K562 (cell line): ENCODE measurements at regions not wholly inside any gene's neighbourhood (a gene's known extent, or its start where the extent isn't known, plus 50 kb on each side); places are given as distances from the start of the nearest gene placed in this dataset.
A peak's percentile ranks its signal among the peaks of the same experiment; 100 is the strongest.

ENCODE experiments used
- CTBP1 ChIP-seq: fragments of 450-650 bp; IDR thresholded peaks from 2 replicates; pipeline ENCODE4 v1.6.1; 2016; ENCODE audit warnings: borderline replicate concordance
- HNRNPUL1 ChIP-seq: fragments of 200-400 bp; formaldehyde crosslinking; IDR thresholded peaks from 2 replicates; pipeline ENCODE4 v1.6.1; 2017; ENCODE audit warnings: low read length
- KLF10 ChIP-seq: fragments of 250-450 bp; sonication (Bioruptor Pico); IDR thresholded peaks from 2 replicates; pipeline ENCODE4 v1.6.1; 2021; ENCODE audit warnings: matching md5 sums
- MAZ ChIP-seq, 2 experiments: fragments of 450-650 bp in 1 of 2; sonication (generic) in 1 of 2; formaldehyde crosslinking; IDR thresholded peaks in 1 of 2; conservative IDR thresholded peaks in 1 of 2; 2 replicates each; pipeline versions ENCODE4 v1.4.0 to v1.5.0; 2020; ENCODE audit warnings: mild to moderate bottlenecking in 1 of 2, missing genetic modification reagents in 1 of 2
- PHF8 ChIP-seq: fragments of 200-600 bp; sonication (generic); IDR thresholded peaks from 2 replicates; pipeline ENCODE4 v1.6.1; 2012; ENCODE audit warnings: mixed run types, mild to moderate bottlenecking, inconsistent platforms, low read length, moderate library complexity, borderline replicate concordance
- POLR2H ChIP-seq: IDR thresholded peaks from 2 replicates; pipeline ENCODE4 v1.6.1; 2016; ENCODE audit warnings: missing genetic modification characterization, low read depth, mild to moderate bottlenecking, control low read depth, missing compliant biosample characterization, moderate library complexity
- ZKSCAN8 ChIP-seq: fragments of 200-800 bp; sonication (Bioruptor generic); IDR thresholded peaks from 2 replicates; pipeline ENCODE4 v1.6.1; 2016; ENCODE audit warnings: missing genetic modification characterization, missing compliant biosample characterization
- ZNF324 ChIP-seq: fragments of 250-450 bp; sonication (Bioruptor Pico); IDR thresholded peaks from 2 replicates; pipeline ENCODE4 v1.4.0; 2020; ENCODE audit warnings: mild to moderate bottlenecking
- ZNF699 ChIP-seq: fragments of 250-450 bp; sonication (Bioruptor Pico); IDR thresholded peaks from 2 replicates; pipeline ENCODE4 v1.8.0; 2021; ENCODE audit warnings: mild to moderate bottlenecking, moderate library complexity; ENCODE audit not compliant: insufficient replicate concordance
- TF ChIP-seq, protein P1 (sequence below): IDR thresholded peaks from 2 replicates; pipeline ENCODE4 v1.6.1; 2011; ENCODE audit warnings: borderline replicate concordance, low read depth, mild to moderate bottlenecking, moderate library complexity, low read length; ENCODE audit not compliant: insufficient read depth, poor library complexity, severe bottlenecking
- TF ChIP-seq, protein P2 (sequence below): fragments of 450-650 bp; IDR thresholded peaks from 2 replicates; pipeline ENCODE4 v1.6.1; 2016; ENCODE audit warnings: mild to moderate bottlenecking, moderate library complexity

DNA sequence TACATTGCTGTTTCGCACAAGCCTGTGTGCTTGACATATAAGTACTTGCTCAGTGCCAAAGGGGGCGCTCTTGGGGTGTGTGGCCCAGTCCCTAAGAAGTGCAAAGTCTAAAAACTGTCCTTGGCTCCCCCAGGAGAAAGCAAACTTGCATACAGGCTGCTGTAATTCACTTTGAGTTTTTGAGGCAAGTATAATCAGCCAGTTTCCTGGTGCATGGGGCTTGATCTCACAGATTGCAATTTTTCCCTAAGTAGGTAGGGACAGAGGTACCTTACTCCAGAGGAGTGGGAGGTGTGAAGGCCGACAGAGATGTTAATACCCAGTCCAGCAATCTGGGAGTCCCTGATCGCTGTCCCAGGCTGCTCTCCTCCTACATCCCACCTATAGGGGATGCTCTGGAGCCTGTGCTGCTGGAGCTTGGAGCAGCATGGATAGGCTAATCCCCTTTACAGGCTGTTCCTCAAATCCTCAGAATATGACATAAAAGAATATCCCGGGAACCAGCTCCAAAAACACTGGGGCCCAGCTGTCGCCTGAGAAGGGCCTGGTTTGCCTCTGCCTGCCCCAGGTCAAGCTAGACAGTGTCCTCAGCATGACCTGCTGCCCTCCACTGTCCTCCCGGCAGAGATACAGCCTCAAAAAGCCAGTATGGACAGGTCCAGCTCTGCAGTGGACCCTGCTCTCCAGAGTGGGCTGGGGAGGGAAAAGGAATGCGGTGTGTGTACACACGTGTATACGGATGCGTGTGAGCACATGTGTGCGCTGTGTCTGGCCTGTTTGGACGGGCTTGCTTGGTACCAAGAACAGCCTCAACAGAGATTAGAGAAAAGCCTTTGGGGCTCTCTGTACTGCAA lies 136.5 kb upstream of the HAAO start (continued):
- TF ChIP-seq, protein P1, sequence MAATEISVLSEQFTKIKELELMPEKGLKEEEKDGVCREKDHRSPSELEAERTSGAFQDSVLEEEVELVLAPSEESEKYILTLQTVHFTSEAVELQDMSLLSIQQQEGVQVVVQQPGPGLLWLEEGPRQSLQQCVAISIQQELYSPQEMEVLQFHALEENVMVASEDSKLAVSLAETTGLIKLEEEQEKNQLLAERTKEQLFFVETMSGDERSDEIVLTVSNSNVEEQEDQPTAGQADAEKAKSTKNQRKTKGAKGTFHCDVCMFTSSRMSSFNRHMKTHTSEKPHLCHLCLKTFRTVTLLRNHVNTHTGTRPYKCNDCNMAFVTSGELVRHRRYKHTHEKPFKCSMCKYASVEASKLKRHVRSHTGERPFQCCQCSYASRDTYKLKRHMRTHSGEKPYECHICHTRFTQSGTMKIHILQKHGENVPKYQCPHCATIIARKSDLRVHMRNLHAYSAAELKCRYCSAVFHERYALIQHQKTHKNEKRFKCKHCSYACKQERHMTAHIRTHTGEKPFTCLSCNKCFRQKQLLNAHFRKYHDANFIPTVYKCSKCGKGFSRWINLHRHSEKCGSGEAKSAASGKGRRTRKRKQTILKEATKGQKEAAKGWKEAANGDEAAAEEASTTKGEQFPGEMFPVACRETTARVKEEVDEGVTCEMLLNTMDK, result peak; percentile 61
- TF ChIP-seq PHF8 (0 out of 2 replicates have a peak, but pooled peaks have one; percentile 7), KLF10 (CRISPR knock-in tag) (no peak), ZNF699 (no peak), POLR2H (tag) (no peak), MAZ (CRISPR knock-in tag; conservative IDR thresholded peaks at IDR 0.05 in 1 of 2, IDR thresholded peaks at IDR 0.05 in 1 of 2) (0 out of 4 replicates have a peak, but pooled peaks have one; percentile 15), CTBP1 (peak; percentile 35; the same call in 1 of the 2 replicates), ZNF324 (CRISPR knock-in tag) (no peak), HNRNPUL1 (no peak), ZKSCAN8 (0 out of 2 replicates have a peak, but pooled peaks have one; percentile 43)
- TF ChIP-seq, protein P2, sequence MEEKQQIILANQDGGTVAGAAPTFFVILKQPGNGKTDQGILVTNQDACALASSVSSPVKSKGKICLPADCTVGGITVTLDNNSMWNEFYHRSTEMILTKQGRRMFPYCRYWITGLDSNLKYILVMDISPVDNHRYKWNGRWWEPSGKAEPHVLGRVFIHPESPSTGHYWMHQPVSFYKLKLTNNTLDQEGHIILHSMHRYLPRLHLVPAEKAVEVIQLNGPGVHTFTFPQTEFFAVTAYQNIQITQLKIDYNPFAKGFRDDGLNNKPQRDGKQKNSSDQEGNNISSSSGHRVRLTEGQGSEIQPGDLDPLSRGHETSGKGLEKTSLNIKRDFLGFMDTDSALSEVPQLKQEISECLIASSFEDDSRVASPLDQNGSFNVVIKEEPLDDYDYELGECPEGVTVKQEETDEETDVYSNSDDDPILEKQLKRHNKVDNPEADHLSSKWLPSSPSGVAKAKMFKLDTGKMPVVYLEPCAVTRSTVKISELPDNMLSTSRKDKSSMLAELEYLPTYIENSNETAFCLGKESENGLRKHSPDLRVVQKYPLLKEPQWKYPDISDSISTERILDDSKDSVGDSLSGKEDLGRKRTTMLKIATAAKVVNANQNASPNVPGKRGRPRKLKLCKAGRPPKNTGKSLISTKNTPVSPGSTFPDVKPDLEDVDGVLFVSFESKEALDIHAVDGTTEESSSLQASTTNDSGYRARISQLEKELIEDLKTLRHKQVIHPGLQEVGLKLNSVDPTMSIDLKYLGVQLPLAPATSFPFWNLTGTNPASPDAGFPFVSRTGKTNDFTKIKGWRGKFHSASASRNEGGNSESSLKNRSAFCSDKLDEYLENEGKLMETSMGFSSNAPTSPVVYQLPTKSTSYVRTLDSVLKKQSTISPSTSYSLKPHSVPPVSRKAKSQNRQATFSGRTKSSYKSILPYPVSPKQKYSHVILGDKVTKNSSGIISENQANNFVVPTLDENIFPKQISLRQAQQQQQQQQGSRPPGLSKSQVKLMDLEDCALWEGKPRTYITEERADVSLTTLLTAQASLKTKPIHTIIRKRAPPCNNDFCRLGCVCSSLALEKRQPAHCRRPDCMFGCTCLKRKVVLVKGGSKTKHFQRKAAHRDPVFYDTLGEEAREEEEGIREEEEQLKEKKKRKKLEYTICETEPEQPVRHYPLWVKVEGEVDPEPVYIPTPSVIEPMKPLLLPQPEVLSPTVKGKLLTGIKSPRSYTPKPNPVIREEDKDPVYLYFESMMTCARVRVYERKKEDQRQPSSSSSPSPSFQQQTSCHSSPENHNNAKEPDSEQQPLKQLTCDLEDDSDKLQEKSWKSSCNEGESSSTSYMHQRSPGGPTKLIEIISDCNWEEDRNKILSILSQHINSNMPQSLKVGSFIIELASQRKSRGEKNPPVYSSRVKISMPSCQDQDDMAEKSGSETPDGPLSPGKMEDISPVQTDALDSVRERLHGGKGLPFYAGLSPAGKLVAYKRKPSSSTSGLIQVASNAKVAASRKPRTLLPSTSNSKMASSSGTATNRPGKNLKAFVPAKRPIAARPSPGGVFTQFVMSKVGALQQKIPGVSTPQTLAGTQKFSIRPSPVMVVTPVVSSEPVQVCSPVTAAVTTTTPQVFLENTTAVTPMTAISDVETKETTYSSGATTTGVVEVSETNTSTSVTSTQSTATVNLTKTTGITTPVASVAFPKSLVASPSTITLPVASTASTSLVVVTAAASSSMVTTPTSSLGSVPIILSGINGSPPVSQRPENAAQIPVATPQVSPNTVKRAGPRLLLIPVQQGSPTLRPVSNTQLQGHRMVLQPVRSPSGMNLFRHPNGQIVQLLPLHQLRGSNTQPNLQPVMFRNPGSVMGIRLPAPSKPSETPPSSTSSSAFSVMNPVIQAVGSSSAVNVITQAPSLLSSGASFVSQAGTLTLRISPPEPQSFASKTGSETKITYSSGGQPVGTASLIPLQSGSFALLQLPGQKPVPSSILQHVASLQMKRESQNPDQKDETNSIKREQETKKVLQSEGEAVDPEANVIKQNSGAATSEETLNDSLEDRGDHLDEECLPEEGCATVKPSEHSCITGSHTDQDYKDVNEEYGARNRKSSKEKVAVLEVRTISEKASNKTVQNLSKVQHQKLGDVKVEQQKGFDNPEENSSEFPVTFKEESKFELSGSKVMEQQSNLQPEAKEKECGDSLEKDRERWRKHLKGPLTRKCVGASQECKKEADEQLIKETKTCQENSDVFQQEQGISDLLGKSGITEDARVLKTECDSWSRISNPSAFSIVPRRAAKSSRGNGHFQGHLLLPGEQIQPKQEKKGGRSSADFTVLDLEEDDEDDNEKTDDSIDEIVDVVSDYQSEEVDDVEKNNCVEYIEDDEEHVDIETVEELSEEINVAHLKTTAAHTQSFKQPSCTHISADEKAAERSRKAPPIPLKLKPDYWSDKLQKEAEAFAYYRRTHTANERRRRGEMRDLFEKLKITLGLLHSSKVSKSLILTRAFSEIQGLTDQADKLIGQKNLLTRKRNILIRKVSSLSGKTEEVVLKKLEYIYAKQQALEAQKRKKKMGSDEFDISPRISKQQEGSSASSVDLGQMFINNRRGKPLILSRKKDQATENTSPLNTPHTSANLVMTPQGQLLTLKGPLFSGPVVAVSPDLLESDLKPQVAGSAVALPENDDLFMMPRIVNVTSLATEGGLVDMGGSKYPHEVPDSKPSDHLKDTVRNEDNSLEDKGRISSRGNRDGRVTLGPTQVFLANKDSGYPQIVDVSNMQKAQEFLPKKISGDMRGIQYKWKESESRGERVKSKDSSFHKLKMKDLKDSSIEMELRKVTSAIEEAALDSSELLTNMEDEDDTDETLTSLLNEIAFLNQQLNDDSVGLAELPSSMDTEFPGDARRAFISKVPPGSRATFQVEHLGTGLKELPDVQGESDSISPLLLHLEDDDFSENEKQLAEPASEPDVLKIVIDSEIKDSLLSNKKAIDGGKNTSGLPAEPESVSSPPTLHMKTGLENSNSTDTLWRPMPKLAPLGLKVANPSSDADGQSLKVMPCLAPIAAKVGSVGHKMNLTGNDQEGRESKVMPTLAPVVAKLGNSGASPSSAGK, result peak; percentile 7
